Epithelial cell of proximal tubule (primary cell): ENCODE measurements at regions not wholly inside any gene's neighbourhood (a gene's known extent, or its start where the extent isn't known, plus 50 kb on each side); places are given as distances from the start of the nearest gene placed in this dataset.

ENCODE experiments used
- DNase-seq: peaks from one replicate; pipeline ENCODE4 v3.0.0-alpha.2; 2011; ENCODE audit warnings: low read depth
- H3K4me3 ChIP-seq: 2 replicates; pipeline ENCODE4 v1.5.1; 2011; ENCODE audit warnings: low read depth, mild to moderate bottlenecking, low read length
- CTCF ChIP-seq: conservative IDR thresholded peaks from 2 replicates; pipeline ENCODE4 v1.5.1; 2012; ENCODE audit warnings: low read depth, mild to moderate bottlenecking, low read length

- no peak for TF ChIP-seq CTCF
- no peak for DNase-seq
- no peak overlapping the region for H3K4me3 ChIP-seq
Observed at GRCh38 chr13:58666331-58666730, 1034.8 kb downstream of the PCDH17 start.

GRCh38 chr13:58667096-58667495 is 1035.6 kb downstream of the PCDH17 start:
- H3K4me3 ChIP-seq, result no peak overlapping the region
- no peak for TF ChIP-seq CTCF
- DNase-seq, result no peak

DNA sequence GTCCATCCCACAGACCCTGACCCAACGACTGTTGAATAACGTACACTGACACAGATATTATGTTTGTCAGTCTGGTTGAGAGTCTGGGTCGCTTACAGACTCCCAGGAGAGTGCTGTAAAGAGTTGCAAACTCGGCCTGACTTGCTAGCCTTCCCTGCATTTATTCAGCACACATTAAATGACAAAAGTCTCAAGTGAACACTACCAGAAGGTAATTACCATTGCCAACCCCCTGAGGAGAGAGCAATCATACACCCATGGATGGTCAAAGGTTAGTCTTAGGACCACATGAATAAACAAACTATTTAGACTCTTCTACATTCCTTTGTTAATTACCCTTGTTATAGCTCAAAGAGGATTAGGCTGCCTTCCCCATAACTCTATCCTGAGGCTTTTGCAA is 1048.6 kb downstream of the PCDH17 start:
- DNase-seq, result no peak
- no peak for TF ChIP-seq CTCF
- no peak overlapping the region for H3K4me3 ChIP-seq

DNA sequence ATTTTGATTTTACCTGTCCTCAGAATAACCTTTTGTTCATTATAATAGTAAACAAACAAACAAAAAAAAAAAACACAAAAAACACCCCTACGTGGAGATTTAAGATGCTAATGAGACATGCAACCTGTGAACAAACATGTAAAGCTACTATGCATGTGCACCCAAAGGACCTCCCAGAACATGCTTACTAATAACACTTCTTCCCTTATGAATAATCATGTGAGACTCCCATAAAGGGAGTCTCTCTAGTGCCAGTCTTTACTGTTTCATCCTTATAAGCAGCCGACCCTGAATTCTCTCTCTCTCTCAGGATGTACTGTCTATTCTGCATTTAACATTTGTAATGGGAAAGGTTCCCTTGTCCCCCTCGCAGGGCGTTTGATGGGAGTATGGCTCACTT is 1051.1 kb downstream of the PCDH17 start:
- no peak overlapping the region for H3K4me3 ChIP-seq
- DNase-seq, result no peak
- TF ChIP-seq CTCF, result no peak

DNA sequence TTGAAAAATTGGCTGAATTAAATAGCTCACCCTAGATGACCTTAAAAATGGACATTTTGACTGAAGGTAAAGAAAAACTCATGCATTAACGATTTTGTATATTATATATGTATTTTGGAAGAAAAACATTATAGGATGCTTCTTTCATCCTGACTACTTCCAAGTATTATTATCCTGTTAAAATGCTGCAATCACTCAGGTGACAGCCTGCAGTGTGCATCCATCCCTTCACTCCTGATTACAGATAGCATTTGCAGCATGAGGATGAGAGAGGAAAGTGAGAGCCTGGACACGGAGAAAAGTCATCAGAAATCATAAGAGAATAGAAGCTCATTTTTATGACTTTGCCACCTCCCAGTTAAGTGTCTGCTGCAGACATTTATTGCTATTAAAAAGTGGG is 1055.6 kb downstream of the PCDH17 start:
- DNase-seq, result no peak
- no peak overlapping the region for H3K4me3 ChIP-seq
- no peak for TF ChIP-seq CTCF

DNA sequence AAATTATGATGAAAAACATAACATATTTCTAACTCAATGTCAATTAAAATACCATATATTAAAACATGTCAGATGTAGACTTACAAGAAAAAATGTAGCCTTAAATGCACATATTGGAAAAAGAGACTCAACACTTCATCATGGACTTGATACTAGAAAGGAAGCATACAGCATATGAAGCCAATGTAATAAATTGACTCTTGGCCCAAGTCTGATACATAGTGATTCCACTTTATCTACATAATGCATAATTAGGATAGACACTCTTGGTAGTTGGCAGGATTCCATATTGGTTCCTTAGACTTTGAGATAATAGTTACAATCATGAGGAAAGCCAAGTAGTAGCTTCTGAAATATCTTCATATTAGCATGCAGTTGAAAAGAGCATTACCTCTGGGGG is 1067.0 kb downstream of the PCDH17 start:
- DNase-seq, result no peak
- no peak for TF ChIP-seq CTCF
- H3K4me3 ChIP-seq, result no peak overlapping the region

GRCh38 chr13:58704953-58705352 is 1073.4 kb downstream of the PCDH17 start:
- TF ChIP-seq CTCF, result no peak
- H3K4me3 ChIP-seq, result no peak overlapping the region
- no peak for DNase-seq
